ENCODE measurements at regions not wholly inside any gene's neighbourhood (a gene's known extent, or its start where the extent isn't known, plus 50 kb on each side); places are given as distances from the start of the nearest gene placed in this dataset.
A peak's percentile ranks its signal among the peaks of the same experiment; 100 is the strongest.

GRCh38 chr6:1485678-1486077 lies 96.3 kb downstream of the FOXF2 start:
- DNase-seq: no peak

- DNase-seq: no peak
Observed at GRCh38 chr6:1486387-1486786, 97.0 kb downstream of the FOXF2 start.

DNA sequence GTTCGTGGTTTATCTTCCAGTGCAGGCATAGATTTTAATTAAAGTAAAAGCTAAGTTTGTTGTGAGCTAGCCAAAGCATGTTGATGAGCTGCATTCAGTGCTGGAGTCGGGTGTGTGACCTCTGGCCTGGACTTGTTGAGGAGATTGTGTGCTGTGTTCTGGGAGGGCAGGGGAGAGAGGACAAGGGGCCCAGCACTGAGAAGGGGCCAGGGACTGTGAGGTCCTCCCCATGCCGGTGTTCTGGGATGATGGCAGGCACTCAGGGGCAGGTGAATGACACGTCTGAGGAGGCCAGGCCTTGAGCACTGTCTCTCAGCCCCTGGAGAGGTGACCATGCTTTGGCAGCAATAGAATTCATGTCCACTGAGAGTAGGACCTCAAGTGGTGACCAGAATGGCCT lies 97.9 kb downstream of the FOXF2 start:
- no peak for DNase-seq

GRCh38 chr6:1491025-1491424 lies 101.6 kb downstream of the FOXF2 start:
- peak; percentile 31 for DNase-seq

GRCh38 chr6:1491591-1492319 lies 102.4 kb downstream of the FOXF2 start:
- DNase-seq: peak; percentile 43

GRCh38 chr6:1494671-1495070 lies 105.3 kb downstream of the FOXF2 start:
- no peak for DNase-seq

DNA sequence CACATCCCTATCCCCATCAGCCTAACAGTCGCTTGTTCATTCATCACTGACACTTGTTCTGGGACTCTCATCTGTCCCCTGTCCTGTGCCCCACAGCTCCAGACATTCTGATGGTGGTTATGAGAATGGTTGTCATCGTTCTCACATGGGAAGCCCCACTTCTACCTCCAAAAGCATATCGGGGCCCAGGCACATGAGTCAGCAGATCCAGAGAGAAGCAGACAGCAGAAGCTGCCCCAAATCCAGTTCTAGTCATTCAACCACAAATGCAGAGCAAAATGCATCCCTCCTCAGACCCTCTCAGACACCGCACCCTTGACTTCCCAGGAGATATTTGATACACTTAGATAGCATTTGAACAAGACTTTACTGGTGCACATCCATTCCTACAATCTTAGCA lies 106.0 kb downstream of the FOXF2 start:
- no peak for DNase-seq

DNA sequence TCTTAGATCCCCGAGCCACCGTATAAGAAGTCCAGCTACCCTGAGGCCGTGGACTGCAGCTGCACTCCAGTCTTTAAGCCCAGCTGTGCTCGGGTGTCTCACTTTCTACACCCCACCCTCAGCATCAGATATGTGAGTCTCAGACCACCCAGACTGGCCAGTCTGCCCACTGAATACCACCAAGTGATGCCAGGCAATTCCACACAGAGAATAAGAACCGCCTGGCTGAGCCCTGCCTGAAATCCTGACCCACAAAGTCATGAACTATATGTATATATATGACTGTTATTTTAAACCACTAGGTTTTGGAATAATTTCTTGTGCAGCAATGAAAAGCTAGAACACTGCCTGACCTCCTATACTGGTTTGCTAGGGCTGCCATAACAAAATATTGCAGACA lies 106.7 kb downstream of the FOXF2 start:
- DNase-seq: no peak

GRCh38 chr6:1496836-1497760 lies 107.7 kb downstream of the FOXF2 start:
- DNase-seq: no peak

GRCh38 chr6:1497761-1498105 lies 108.4 kb downstream of the FOXF2 start:
- no peak for DNase-seq

DNA sequence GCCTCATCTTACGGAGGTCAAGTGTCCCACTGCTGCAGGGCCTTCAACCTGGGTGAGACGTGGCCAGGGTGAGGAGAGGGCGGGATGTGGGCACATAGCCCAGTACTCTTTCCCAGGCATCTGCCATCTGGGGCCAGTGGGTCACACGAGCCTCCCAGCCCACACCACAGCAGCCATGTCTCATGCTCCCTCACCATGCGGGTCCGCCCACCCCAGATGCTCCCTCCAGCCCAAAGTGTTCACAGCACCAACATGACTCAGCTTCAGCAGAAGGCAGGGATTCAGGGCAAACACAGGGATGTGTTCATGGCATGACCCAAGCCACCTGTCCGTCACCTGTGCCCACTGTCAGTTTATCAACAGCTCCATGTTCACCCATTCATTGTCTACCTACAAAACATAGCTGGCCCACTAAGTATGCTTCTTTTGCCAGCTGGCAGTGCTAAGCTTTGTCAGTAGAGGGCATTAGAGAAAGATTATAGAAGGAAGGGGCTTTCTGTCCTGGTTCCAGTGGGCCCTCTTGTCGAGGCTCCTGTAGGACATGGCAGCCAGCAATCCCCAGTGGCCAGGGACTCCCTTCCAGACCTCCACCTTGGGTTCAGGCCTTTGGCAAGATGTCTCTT lies 109.2 kb downstream of the FOXF2 start:
- DNase-seq: no peak

- no peak for DNase-seq
Observed at GRCh38 chr6:1499777-1500176, 109.9 kb upstream of the FOXC1 start.

GRCh38 chr6:1500913-1501312 lies 108.8 kb upstream of the FOXC1 start:
- no peak for DNase-seq

DNA sequence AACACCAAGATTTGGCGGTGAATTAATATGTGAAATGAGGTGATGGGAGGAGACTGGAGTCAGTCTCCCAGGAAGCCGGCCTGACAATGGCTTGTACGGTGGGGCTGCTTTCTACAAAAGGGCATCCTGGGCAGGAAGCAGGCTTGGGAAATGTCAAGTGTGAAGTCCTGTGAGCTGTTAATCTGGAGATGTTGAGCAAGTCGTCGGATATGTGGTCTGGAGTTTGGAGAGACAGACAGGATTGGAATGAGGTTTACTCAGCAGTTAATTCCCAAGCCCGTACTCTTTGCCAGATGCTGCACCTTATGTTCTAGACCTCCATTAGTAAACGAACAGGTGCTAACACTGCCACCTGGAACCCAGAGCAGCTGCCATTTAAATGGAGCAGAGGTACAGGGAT lies 107.7 kb upstream of the FOXC1 start:
- peak; percentile 56 for DNase-seq

GRCh38 chr6:1503811-1504210 lies 105.9 kb upstream of the FOXC1 start:
- DNase-seq: no peak

DNA sequence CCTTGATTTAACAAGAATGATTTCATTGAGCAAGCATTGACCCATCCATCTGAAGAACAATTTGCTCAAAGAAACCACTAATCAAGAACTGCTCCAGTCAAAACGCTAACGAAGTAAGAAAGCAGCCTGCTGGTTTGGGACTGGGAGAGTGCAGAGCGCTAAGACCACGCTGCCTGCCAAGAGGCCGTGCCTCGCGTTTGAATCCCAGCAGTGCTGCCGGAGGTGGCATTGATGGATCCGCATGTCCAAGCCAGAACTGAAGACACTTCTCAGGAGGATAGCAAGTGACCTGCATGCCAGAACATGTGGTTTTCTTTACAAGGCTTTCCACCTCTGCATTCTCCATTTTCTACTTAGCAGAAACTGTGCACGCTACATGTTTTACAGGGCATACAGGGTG lies 105.2 kb upstream of the FOXC1 start:
- peak; percentile 32 for DNase-seq

DNA sequence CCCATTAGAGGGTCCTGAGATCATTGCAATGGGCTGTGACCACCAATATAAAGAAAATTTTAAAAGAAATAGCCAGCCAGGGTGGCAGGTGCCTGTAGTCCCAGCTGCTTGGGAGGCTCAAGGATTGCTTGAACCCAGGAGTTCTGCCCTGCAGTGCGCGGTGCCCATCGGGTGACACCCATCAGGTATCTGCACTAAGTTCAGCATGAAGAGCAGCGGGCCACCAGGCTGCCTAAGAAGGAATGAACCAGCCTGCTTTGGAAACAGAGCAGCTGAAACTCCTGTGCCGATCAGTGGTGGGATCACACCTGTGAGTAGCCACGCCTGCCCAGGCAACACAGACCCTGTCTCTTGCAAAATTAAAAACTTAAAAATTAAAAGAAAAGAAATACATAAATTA lies 102.5 kb upstream of the FOXC1 start:
- peak; percentile 27 for DNase-seq

GRCh38 chr6:1509241-1509640 lies 100.5 kb upstream of the FOXC1 start:
- DNase-seq: no peak

DNA sequence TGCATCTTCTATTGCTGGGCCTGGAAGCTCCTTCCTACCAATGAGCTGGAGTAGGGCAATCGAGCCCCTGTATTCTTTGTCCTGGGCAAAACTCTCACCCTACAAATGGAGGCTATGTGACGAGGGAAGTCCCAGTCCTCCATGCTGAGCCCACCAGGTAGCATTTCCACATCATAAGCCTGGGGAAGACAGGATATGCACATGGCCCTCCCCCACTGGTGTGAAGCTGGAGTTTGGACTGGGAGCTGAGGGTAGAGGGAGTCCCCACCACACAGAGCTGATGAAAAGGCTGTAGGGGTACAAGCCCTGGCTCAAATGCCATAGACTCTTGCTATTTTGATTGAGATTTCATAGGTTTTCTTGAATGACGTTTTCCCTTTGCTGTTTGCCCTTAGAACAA lies 99.5 kb upstream of the FOXC1 start:
- peak; percentile 36 for DNase-seq

GRCh38 chr6:1513215-1513780 lies 96.4 kb upstream of the FOXC1 start:
- no peak for DNase-seq

DNA sequence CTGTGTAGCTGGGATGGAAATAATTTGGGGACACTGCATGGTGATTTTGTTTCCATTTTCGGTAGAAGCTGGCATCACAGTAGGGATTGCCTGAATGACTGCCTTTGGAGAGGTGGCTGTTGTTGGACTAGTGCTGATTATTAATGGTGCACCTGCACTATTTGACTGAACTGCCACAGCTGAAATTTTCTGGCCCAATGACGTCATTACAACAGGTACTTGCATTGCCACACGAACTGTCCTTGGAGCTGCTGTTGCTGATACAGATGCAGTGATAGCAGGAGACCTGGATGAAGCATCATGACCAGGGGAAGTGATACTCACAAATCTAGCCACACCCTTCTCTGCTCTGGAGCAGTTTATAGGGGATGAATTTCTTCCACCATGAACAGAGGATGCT lies 95.6 kb upstream of the FOXC1 start:
- DNase-seq: peak; percentile 35

- peak; percentile 31 for DNase-seq
Observed at GRCh38 chr6:1515280-1515679, 94.4 kb upstream of the FOXC1 start.

DNA sequence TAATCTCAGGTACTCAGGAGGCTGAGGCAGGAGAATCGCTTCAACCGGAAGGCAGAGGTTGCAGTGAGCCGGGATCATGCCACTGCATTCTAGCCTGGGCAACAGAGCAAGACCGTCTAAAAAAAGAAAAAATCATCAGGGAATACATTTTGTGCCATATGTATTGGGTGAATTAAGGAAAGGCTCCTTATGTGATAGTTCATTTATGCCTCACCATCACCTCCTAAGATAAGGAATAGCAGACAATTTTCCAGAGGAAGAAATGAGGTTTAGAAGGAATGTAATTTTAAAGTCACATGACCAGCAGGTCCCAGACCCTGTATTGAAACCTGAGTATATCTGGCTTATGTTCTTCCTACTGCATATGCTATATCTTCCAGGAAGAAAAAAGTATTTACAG lies 93.9 kb upstream of the FOXC1 start:
- no peak for DNase-seq

Data from islet precursor cell (in vitro differentiated cells).